Pons (tissue), 1 donor: ENCODE measurements at regions not wholly inside any gene's neighbourhood (a gene's known extent, or its start where the extent isn't known, plus 50 kb on each side); places are given as distances from the start of the nearest gene placed in this dataset.

Source experiments
- DNase-seq: peaks from one replicate; pipeline ENCODE4 v3.0.0-alpha.2; 2016; ENCODE audit warnings: low spot score

GRCh38 chr22:49051491-49052022 is 776.1 kb downstream of the BRD1 start:
- no peak for DNase-seq

- DNase-seq: no peak
These were observed 778.0 kb downstream of the BRD1 start for GRCh38 chr22:49049691-49050090.

DNA sequence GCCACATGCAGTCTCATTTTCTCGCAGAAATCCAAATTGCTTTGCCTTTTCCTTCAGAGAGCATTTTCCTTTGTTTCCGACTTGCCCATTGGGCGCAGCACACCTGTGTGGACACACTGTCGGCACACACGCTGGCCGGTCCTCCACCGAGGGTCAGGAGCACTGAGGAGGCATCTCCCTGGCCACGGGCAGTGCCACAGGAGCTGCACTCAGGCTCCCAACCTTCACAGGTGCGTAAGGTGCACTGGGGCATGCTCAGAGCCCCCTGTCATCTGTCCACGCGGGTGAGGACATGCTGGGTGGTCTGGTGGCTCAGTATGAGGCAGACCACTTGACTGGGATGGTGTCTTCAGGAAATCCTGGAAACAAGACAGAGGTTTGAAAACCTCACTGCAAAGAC is 779.1 kb downstream of the BRD1 start:
- no peak for DNase-seq

- no peak for DNase-seq
These were observed 780.2 kb downstream of the BRD1 start for GRCh38 chr22:49047447-49047846.

GRCh38 chr22:49046546-49047361 is 780.9 kb downstream of the BRD1 start:
- peak; percentile 25 for DNase-seq

DNA sequence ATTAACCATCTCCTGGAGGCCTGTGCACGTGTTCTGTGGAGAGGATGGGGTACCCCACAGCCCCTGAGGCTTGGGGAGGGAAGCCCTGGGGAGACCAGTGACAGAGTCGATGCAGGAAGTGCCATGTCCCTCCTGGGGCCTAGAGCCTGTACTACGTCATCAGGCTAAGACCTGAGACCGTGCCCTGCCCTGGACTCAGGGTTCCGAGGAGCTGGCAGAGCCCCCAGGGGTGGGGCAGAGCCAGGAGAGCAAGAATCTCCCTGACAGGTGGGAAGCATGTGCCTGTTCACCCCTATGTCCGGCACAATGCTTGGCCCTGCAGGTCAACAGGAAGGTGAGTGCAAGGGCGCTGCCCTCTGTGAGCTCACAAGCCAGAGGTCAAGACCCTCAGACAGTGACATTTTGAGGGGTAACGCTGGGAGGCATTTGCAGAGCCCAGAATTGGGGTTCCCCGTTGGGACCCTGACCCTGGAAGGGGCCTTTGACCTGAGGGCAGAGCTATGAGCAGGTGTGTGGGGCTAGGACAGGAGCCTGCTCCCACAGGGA is 781.6 kb downstream of the BRD1 start:
- DNase-seq: no peak

DNA sequence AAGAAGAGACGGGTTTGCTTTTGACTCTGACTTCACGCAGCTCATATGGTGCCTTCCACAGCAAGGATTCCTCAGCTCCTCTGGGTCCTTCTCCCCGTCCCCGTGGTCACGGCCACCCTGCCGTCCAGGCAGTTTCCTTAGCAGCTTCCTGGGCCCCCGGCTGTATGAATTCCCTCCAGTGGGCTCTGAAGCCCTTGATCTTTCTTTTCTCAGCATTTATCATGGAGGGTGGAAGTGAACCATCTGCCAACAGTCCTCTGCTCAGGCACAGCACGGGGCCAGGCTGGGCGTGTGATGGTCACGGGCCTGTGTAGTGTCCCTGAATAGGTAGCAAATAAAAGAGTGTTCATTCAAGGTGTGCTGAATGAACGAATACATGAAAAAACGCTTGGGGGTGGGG is 782.4 kb downstream of the BRD1 start:
- DNase-seq: no peak

- no peak for DNase-seq
These were observed 782.9 kb downstream of the BRD1 start for GRCh38 chr22:49044776-49045175.

DNA sequence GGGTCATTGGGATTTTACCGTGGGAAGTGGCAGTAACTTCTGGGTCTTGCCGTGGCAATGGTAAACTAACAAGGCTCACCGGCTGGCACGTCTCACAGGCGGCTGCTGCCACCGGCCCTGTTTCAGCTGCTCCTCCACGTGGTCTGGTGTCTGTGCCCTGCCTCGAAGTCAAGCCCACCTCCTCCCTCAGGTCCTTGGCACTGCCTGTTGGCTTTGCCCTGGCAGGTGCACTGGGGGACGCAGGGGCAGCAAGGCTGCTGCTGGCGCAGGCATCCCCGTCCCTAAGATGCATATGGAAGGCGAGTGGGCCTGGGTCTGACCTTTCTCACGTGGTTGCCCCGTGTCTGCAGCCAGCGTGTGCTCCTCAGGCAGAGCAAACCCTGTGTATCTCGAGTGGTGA is 783.6 kb downstream of the BRD1 start:
- no peak for DNase-seq

GRCh38 chr22:49042877-49043859 is 784.5 kb downstream of the BRD1 start:
- no peak for DNase-seq

DNA sequence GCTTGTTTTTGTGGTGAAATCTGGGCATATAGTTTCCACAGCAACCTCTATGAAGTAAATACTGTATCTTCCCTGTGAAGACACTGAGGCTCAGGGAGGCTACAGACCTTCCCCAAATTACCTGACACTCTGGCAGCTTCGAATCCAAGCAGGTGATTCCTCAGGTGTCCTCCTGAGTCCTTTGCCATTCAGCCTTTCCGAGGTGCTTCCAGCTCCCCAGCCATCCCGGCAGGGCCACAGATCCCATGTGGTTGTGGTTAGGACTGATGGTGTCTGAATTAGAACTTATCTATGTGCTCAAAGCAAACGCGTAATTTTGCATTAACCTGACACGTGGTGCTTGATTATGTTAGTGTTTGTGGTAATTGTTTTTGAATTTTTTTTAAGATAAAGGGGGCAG is 785.6 kb downstream of the BRD1 start:
- DNase-seq: no peak

DNA sequence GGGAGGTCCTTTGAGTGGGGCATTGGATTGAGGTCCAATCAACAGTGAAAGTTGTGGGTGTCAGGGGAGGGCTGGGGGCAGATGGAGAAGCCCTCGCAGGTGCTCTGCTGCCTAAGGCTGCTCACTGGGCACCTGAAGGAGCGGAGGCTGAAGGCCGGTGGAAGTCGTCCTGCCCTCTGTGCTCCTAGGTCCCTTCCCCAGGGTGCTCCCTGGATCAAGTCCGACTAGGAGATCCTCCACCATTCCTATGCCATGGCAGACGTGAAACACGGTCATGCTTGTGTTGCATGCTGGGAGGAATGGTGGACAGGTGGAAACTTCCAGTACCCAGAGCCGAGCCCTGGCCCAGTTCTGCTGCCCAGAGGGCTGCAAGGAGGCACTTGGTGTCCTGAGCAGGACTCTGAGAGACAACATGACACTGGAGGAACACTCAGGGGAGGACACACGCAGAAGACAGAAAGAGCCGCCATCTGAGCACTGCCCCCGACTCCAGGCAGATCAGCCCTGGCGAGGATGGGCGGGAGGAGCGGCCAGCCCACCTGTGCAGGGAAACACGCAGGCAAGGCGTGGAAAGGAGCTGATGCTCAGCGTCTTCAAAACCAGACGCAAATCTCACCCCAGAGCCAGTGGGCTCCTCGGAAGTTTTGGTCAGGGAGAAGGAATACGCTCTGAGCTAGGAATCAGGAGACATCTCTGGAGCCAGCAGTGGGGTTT is 786.8 kb downstream of the BRD1 start:
- no peak for DNase-seq

DNA sequence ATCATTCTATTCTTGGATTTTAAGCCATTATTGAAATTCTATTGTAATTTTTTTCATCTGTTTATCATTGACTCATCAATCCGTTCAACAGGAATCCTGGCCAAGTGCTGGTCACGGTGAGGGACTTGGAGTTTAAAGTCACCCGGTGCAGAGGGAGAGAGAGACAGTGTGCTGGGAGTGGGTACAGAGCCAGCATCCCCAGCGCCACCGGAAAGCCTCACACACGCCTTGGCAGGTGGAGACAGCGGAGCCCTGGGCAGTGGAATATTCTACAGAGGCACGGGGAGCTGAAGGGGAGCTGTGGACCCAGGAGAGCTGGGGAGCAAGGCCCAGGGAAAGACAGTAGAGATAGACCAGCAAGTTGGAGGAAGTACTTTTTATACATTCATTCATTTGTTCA is 787.6 kb downstream of the BRD1 start:
- no peak for DNase-seq

DNA sequence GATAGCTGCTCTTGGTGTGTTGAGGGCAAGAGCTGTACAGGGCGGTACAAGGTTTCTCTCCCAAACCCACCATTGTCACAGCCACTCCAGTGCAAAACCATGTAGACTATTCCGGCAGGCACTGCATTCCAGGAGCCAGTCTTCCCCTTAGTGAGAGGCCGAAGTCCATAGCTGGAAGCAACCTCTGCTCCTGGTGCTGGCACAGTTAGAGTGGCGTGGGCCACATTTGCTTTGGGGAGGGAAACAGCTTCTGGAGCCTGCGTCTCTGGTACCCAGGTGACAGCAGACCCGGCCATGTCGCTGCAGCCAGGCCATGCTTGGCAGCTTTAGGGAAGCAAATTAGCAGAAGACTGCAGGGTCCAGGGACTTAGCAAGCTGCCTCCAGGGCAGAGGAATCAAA is 788.0 kb downstream of the BRD1 start:
- DNase-seq: no peak

DNA sequence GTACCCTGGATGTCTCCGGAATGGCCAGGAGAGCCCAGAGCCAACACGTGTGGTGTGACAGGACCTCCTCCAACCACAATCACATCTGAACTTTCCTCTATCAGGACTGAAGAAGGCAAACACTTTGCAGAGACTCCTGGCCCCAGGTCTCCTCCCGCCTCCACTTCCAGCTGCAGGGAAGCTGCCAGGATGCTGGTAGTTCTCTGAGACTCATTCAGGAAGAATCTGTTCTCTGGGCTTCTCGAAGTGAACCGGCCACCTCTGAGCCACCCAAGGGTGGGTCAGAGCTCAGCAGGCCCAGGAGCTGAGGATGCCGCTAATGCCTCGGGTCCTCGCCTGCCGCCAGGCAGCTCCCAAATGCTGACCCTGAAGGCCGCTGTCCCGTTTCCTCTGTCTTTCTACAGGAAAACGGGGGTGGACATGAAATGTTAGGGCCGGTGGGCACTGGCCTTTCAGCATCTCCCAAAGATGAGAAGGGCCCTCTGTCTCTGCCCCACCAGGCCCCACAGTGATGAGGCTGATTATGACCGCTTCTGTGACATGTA is 789.9 kb downstream of the BRD1 start:
- DNase-seq: no peak

DNA sequence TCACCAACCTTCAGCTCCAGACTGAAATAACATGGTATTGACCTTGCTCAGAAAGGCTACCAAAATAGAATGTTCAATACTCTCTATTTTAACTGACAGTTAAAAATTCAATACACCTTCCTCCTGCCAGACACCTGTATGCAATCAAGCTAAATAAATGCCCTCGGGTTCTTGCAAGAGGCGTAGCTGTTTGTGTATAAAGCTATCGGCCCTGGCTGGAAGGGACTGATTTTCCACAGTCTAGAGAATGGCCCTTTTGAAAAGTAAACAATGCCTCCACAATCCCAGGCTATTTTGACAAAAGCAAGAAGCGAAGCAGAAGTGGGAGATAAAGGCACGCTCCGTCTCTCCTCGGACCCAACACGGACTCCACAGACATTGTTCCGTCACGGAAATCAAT is 791.2 kb downstream of the BRD1 start:
- DNase-seq: peak; percentile 46

DNA sequence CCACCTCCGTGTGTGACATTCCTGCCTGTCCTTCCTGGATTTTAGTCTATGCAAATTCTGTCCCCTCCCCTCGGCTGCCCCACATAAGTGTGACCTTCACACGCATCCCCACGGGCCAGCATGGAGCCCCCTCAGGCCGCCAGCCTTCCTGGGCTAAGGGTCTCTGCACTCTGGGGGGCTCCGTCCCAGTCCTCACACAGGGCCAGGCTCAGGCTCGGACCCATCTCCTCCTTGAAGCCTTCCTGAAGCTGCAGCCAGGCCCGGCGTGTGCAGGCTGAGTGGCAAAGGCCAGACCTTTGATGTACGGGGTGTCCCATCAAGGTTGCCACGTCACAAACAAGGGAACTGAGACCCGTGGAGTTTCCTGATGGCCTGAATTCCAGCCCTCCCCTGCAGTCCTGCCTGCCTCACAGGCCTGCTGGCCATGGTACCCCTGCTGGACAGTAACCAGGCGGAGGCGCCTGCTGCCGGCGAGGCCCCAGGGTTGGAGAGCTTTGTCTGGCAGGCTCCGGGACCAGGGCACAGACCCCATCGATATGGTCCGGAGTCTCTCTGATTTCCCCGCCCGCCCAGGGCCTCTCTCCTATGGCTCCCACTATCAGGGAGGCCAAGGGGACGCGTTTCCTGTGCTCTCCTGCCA is 791.7 kb downstream of the BRD1 start:
- no peak for DNase-seq

DNA sequence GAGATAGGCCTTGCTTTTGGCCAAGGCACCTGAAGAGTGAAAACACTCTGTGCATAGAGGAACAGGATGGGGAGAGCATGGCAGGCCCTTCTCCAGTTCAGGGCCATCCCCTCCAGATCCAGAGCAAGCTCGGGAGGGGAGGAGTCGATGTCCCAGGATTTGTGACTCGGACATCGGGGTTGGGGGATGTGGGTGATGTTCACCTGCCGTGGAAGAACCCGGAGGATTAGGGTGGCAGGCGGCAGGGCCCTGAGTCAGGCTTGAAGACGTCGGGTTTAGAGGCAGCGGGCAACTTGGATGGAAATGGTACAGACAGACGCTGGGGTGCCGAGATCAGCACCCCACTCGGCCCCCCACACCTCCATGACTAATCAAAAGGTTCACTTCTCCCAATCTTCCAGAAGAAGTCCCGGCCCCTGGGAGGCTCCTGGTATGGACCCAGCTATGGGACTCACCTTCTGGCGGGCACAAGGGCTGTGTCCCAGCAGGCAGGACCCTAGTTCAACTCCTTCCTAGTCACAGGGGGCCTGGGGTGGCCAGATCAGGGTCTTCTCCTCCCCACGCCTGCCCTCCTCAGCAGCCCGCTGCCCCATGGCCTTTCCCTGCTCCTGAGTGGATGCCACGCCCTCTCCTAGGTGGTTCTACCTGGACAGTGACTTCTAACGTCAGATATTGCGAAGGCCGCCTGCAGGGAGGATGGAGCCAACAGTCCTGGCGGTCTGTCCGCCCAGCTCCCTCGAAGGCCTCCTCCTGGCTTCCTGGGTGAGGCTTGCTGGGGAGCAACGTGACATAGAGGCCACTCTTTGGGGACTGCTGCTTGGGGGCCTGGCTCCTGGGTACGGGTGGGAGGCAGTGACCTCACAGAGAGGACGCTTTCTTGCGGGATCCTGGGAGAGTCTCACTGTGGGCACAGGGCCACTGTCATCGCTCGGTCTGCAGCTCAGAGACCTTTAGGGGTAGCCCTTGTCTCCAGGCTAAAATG is 792.5 kb downstream of the BRD1 start:
- no peak for DNase-seq

- no peak for DNase-seq
These were observed 794.1 kb downstream of the BRD1 start for GRCh38 chr22:49033616-49034015.

DNA sequence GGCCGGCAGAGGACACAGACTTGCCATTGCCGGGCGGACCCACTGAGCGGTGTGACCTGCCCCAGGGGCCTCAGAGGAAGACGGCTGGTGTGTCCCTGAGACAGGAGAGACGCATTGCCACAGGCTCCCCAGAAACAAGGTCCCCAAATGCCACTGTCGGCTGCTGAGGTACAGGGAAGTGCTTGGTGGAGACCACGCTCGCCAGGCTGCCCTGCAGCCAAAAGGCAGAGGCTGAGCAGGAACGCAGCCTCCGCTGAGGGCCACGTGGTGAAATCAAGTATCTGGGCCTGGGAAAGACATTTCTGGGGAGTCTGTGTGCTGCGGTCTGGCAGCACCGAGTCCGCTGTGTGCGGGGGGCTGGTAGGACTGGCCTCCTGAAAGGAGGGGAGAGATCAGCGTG is 794.9 kb downstream of the BRD1 start:
- no peak for DNase-seq
